Right lobe of liver (tissue), 4 donors: ENCODE measurements at regions not wholly inside any gene's neighbourhood (a gene's known extent, or its start where the extent isn't known, plus 50 kb on each side); places are given as distances from the start of the nearest gene placed in this dataset.

Experiments used
- POLR2A ChIP-seq: fragments of 450-650 bp; IDR thresholded peaks from one replicate; pipeline ENCODE4 v1.6.1; 2017; ENCODE audit warnings: antibody characterized with exemption, mild to moderate bottlenecking
- TF ChIP-seq, protein P1 (sequence below), 4 donors: fragments of 200-600 bp in 3 of 4; fragments of 450-650 bp in 1 of 4; IDR thresholded peaks; one replicate each; pipeline versions ENCODE4 v1.5.1 to v1.8.0; 2016 to 2022; ENCODE audit warnings: antibody characterized with exemption in 4 of 4, mild to moderate bottlenecking in 2 of 4
- donor health status: DM: no; HTN: no; CAD: no.
- donor health status: DM: no; HTN: no; CAD: no.
- donor health status: DM: no; HTN: yes; CAD: no.

DNA sequence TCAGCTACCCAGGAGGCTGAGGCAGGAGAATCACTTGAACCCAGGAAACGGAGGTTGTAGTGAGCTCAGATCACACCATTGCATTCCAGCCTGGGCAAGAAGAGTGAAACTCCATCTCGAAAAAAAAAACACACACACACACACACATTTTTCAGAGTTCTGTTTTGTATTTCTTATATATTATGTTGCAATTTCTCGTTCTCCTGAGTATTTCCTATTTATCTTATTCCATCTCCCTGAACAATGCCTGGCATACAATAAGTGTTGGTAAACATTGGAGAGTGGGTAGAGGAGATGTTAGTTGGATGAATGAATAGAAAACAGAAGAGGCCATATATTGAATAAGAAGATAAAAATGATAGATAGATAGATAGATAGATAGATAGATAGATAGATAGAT lies 167.8 kb upstream of the CDH5 start:
- TF ChIP-seq, protein P1, sequence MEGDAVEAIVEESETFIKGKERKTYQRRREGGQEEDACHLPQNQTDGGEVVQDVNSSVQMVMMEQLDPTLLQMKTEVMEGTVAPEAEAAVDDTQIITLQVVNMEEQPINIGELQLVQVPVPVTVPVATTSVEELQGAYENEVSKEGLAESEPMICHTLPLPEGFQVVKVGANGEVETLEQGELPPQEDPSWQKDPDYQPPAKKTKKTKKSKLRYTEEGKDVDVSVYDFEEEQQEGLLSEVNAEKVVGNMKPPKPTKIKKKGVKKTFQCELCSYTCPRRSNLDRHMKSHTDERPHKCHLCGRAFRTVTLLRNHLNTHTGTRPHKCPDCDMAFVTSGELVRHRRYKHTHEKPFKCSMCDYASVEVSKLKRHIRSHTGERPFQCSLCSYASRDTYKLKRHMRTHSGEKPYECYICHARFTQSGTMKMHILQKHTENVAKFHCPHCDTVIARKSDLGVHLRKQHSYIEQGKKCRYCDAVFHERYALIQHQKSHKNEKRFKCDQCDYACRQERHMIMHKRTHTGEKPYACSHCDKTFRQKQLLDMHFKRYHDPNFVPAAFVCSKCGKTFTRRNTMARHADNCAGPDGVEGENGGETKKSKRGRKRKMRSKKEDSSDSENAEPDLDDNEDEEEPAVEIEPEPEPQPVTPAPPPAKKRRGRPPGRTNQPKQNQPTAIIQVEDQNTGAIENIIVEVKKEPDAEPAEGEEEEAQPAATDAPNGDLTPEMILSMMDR (IDR thresholded peaks at IDR 0.05): no peak
- TF ChIP-seq POLR2A: no peak
